ENCODE measurements at regions not wholly inside any gene's neighbourhood (a gene's known extent, or its start where the extent isn't known, plus 50 kb on each side); places are given as distances from the start of the nearest gene placed in this dataset.
"Not testable (repeated sequence)": the region's sequence is repeated elsewhere in the genome, so short reads cannot be mapped to it uniquely, and the experiment has no call there.

GRCh38 chr11:56845121-56845732 is 96.7 kb upstream of the OR9G4 start:
- no peaks in the 10 kb centered on the region for H3K36me3 ChIP-seq
- H3K9me3 ChIP-seq, result no peaks in the 10 kb centered on the region
- no peak for DNase-seq
- 93 to 100% methylated on average over 1 to 8 of the region's 20 CpGs for WGBS, 2 donors
- intact Hi-C loops (cut with DNase I), result no loop called here
- no peaks in the 10 kb centered on the region for H3K27me3 ChIP-seq
- H3K4me1 ChIP-seq, result no peaks in the 10 kb centered on the region
- no peak overlapping the region for H3K4me3 ChIP-seq (replicated peaks in 1 of 3)
- H3K27ac ChIP-seq, result no peak overlapping the region
- TF ChIP-seq CTCF (IDR thresholded peaks at IDR 0.05) (no peak), POLR2A (IDR thresholded peaks at IDR 0.05) (no peak)

GRCh38 chr11:56843816-56844215 is 95.3 kb upstream of the OR9G4 start:
- H3K9me3 ChIP-seq, result no peaks in the 10 kb centered on the region
- 67 to 78% methylated on average over 2 of the region's 2 CpGs for WGBS, 2 donors
- DNase-seq, result no peak
- H3K4me3 ChIP-seq (replicated peaks in 1 of 3), result no peak overlapping the region
- intact Hi-C loops (cut with DNase I), result no loop called here
- no peaks in the 10 kb centered on the region for H3K4me1 ChIP-seq
- H3K27me3 ChIP-seq, result no peaks in the 10 kb centered on the region
- TF ChIP-seq POLR2A (IDR thresholded peaks at IDR 0.05) (no peak), CTCF (IDR thresholded peaks at IDR 0.05) (no peak)
- no peak overlapping the region for H3K27ac ChIP-seq
- no peaks in the 10 kb centered on the region for H3K36me3 ChIP-seq

- Histone ChIP-seq H3K36me3 (no peaks in the 10 kb centered on the region), H3K27me3 (no peaks in the 10 kb centered on the region), H3K27ac (no peak overlapping the region), H3K4me1 (no peaks in the 10 kb centered on the region), H3K4me3 (replicated peaks in 1 of 3) (no peak overlapping the region), H3K9me3 (no peaks in the 10 kb centered on the region)
- DNase-seq, result no peak
- TF ChIP-seq CTCF (IDR thresholded peaks at IDR 0.05) (no peak), POLR2A (IDR thresholded peaks at IDR 0.05) (no peak)
- WGBS, 2 donors, result 63 to 70% methylated on average over 5 of the region's 5 CpGs
- intact Hi-C loops (cut with DNase I), result no loop called here
These were observed 94.6 kb upstream of the OR9G4 start for GRCh38 chr11:56842814-56843794.

GRCh38 chr11:56841210-56841810 is 92.8 kb upstream of the OR9G4 start:
- Histone ChIP-seq H3K4me1 (no peaks in the 10 kb centered on the region), H3K36me3 (no peaks in the 10 kb centered on the region), H3K27ac (no peak overlapping the region), H3K9me3 (no peaks in the 10 kb centered on the region), H3K27me3 (no peaks in the 10 kb centered on the region), H3K4me3 (replicated peaks in 1 of 3) (no peak overlapping the region)
- 19 to 21% methylated on average over 8 of the region's 8 CpGs for WGBS, 2 donors
- peak; percentile 43 to 57 for DNase-seq
- intact Hi-C loops (cut with DNase I), result loop anchor here (2.0 kb wide), 1 partner anchor 407 kb away; no protein-coding TSS in a partner anchor
- TF ChIP-seq POLR2A (IDR thresholded peaks at IDR 0.05), result no peak
- peak in 5 of 6 experiments; percentile 48 to 82 (median 74) for TF ChIP-seq CTCF (IDR thresholded peaks at IDR 0.05)

- H3K27ac ChIP-seq; intact Hi-C loops (cut with DNase I); DNase-seq; H3K4me3 ChIP-seq (replicated peaks in 1 of 3); H3K9me3 ChIP-seq; H3K36me3 ChIP-seq; H3K4me1 ChIP-seq; H3K27me3 ChIP-seq: not testable (repeated sequence)
- WGBS, 2 donors, result 69 to 79% methylated on average over 5 of the region's 5 CpGs
These were observed 78.9 kb upstream of the OR9G4 start for GRCh38 chr11:56827357-56827756.

Data from thyroid gland (tissue), 4 donors.